IMR-90 (cell line): ENCODE measurements at regions not wholly inside any gene's neighbourhood (a gene's known extent, or its start where the extent isn't known, plus 50 kb on each side); places are given as distances from the start of the nearest gene placed in this dataset.

ENCODE experiments used
- BHLHE40 ChIP-seq: fragments of 150-350 bp; IDR thresholded peaks from 2 replicates; pipeline ENCODE4 v1.6.1; 2016; ENCODE audit warnings: mild to moderate bottlenecking, low read depth, low read length
- RAD21 ChIP-seq: IDR thresholded peaks from 2 replicates; pipeline ENCODE4 v1.6.1; 2012; ENCODE audit warnings: low read length, improper control_type of control experiment
- TF ChIP-seq, protein P1 (sequence below): conservative IDR thresholded peaks from 2 replicates; pipeline ENCODE4 v1.5.1; 2012; ENCODE audit warnings: mild to moderate bottlenecking, low read depth, low read length, improper control_type of control experiment

DNA sequence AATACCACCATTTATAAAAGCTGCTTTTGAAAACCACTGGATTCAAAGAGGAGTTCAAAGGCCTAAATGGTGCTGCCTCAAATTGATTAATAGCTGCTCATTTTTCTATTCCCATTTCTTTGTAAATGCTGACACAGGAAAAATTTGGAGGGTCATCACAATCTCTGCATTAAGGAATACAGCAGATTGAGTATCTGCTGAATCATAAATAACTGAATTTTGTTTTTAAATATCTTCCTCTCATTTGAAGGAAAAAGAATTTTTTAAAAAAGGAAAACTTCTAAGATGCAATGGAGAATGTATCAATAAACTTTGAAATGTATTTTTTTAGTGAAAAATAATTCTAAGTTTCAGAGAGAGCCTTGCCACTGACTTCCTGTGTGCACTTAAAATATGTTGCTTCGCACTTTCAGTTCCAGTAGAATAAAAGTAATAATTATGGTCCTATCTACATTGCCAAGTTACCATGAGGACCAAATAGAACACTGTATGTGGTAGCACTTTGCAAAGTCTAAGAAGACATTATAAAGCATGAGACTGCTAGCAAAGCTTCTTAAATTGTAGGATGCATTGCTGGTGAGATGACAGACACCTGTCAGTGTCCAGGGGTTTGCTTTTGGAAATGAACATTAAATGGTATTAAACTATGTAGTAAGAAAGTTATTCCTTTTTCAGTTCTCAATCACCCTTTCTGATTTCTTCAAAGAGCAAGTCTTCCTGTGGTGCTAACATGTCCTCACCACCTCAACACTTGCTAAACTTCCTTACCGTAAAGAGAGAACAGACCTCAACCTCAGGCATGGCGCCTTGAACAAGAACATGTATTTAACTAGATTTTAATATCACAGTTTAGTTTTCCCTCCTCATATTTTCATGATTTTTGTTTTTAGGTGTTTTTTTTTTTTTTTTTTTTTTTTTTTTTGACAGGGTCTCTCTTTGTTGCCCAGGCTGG is 555.1 kb downstream of the EBF1 start:
- TF ChIP-seq, protein P1, sequence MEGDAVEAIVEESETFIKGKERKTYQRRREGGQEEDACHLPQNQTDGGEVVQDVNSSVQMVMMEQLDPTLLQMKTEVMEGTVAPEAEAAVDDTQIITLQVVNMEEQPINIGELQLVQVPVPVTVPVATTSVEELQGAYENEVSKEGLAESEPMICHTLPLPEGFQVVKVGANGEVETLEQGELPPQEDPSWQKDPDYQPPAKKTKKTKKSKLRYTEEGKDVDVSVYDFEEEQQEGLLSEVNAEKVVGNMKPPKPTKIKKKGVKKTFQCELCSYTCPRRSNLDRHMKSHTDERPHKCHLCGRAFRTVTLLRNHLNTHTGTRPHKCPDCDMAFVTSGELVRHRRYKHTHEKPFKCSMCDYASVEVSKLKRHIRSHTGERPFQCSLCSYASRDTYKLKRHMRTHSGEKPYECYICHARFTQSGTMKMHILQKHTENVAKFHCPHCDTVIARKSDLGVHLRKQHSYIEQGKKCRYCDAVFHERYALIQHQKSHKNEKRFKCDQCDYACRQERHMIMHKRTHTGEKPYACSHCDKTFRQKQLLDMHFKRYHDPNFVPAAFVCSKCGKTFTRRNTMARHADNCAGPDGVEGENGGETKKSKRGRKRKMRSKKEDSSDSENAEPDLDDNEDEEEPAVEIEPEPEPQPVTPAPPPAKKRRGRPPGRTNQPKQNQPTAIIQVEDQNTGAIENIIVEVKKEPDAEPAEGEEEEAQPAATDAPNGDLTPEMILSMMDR, result no peak
- TF ChIP-seq BHLHE40, result no peak
- no peak for TF ChIP-seq RAD21
